ENCODE measurements at regions not wholly inside any gene's neighbourhood (a gene's known extent, or its start where the extent isn't known, plus 50 kb on each side); places are given as distances from the start of the nearest gene placed in this dataset.

DNA sequence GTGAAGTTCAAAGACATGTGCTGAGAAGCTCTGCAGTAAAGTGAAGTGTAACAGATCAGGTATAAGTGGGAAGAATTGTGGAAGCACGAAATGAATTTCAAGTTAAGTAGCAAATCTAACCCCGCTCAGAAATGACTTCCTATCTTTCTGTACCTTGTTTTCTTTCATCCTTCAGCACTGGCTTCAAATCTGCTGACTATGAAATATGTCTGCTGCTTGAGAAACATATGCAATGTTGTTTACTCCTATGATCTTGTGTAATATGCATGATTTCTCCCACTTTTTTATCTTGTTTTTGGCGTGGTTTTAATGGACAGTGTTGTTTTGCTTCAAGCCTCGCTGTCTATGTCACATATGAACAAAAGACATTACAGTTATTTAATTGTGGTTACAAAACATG, 545.3 kb upstream of the NCAM2 start:
- TF ChIP-seq YY1 (IDR thresholded peaks at IDR 0.05; ENCODE audit: low read depth): no peak
- no peak for TF ChIP-seq TCF12 (IDR thresholded peaks at IDR 0.05; ENCODE audit: low read depth)
- no peak for TF ChIP-seq NFIC (IDR thresholded peaks at IDR 0.05)
- TF ChIP-seq EP300 (IDR thresholded peaks at IDR 0.05; ENCODE audit: borderline replicate concordance): no peak
- no peak for TF ChIP-seq TAF1 (IDR thresholded peaks at IDR 0.05; ENCODE audit: low read depth)
- TF ChIP-seq CEBPB (IDR thresholded peaks at IDR 0.05): no peak
